Neuronal stem cell (in vitro differentiated cells): ENCODE measurements at regions not wholly inside any gene's neighbourhood (a gene's known extent, or its start where the extent isn't known, plus 50 kb on each side); places are given as distances from the start of the nearest gene placed in this dataset.

Source experiments
- DNase-seq: peaks from one replicate; pipeline ENCODE4 v3.0.0-alpha.2; 2013; ENCODE audit warnings: low spot score
- H2AFZ ChIP-seq: one replicate; pipeline ENCODE4 v1.6.1; 2013; ENCODE audit warnings: mild to moderate bottlenecking, low read length, inconsistent platforms
- H2AK5ac ChIP-seq: 2 replicates; pipeline ENCODE4 v1.6.1; 2013; ENCODE audit warnings: low read depth, mild to moderate bottlenecking, inconsistent platforms, low read length, moderate library complexity, mixed read lengths
- H2BK120ac ChIP-seq: 2 replicates; pipeline ENCODE4 v1.6.1; 2013; ENCODE audit warnings: low read depth, mild to moderate bottlenecking, inconsistent platforms, low read length, moderate library complexity, mixed read lengths
- H2BK12ac ChIP-seq: one replicate; pipeline ENCODE4 v1.6.1; 2013; ENCODE audit warnings: low read length, inconsistent platforms
- H2BK15ac ChIP-seq: 2 replicates; pipeline ENCODE4 v1.6.1; 2013; ENCODE audit warnings: mild to moderate bottlenecking, low read length, inconsistent platforms, mixed read lengths
- H2BK5ac ChIP-seq: one replicate; pipeline ENCODE4 v1.6.1; 2013; ENCODE audit warnings: inconsistent platforms, mild to moderate bottlenecking, low read length, moderate library complexity
- H3K14ac ChIP-seq: one replicate; pipeline ENCODE4 v1.6.1; 2013; ENCODE audit warnings: low read length, inconsistent platforms
- H3K18ac ChIP-seq: 2 replicates; pipeline ENCODE4 v1.6.1; 2013; ENCODE audit warnings: low read length, inconsistent platforms
- H3K23ac ChIP-seq: 2 replicates; pipeline ENCODE4 v1.6.1; 2013; ENCODE audit warnings: low read depth, mild to moderate bottlenecking, mixed read lengths, low read length, inconsistent platforms; ENCODE audit not compliant: poor library complexity
- H3K27ac ChIP-seq: replicated peaks from 3 replicates; pipeline ENCODE4 v1.5.1; 2013; ENCODE audit warnings: low read length, inconsistent platforms
- H3K27me3 ChIP-seq, 3 experiments: 2 replicates each; pipeline ENCODE4 v1.6.1; 2013; ENCODE audit warnings: low read length in 3 of 3, mild to moderate bottlenecking in 2 of 3, inconsistent platforms in 1 of 3, low read depth in 1 of 3, mixed read lengths in 1 of 3, moderate library complexity in 1 of 3; ENCODE audit not compliant: control insufficient read depth in 3 of 3, insufficient read depth in 3 of 3
- H3K36me3 ChIP-seq, 2 donors: replicated peaks in 1 of 2; 2 replicates each; pipeline ENCODE4 v1.6.1; 2013; ENCODE audit warnings: low read length in 2 of 2; ENCODE audit not compliant: control insufficient read depth in 2 of 2, insufficient read depth in 2 of 2
- H3K4ac ChIP-seq: 2 replicates; pipeline ENCODE4 v1.6.1; 2013; ENCODE audit warnings: inconsistent platforms, mild to moderate bottlenecking, low read length, moderate library complexity
- H3K4me1 ChIP-seq, 2 donors: 1 replicate in 1 of 2; 2 replicates in 1 of 2; pipeline ENCODE4 v1.6.1; 2013; ENCODE audit warnings: low read length in 2 of 2, low read depth in 1 of 2; ENCODE audit not compliant: control insufficient read depth in 2 of 2, insufficient read depth in 1 of 2
- H3K4me2 ChIP-seq: one replicate; pipeline ENCODE4 v1.6.1; 2013; ENCODE audit warnings: mild to moderate bottlenecking, low read length, inconsistent platforms; ENCODE audit not compliant: insufficient read depth, poor library complexity, severe bottlenecking
- H3K4me3 ChIP-seq, 2 donors: 2 replicates each; pipeline ENCODE4 v1.5.1; 2013; ENCODE audit warnings: low read length in 2 of 2, mild to moderate bottlenecking in 2 of 2, inconsistent platforms in 1 of 2, moderate library complexity in 1 of 2
- H3K79me1 ChIP-seq: one replicate; pipeline ENCODE4 v1.6.1; 2013; ENCODE audit warnings: low read depth, mild to moderate bottlenecking, inconsistent platforms, low read length, moderate library complexity
- H3K9ac ChIP-seq: one replicate; pipeline ENCODE4 v1.6.1; 2013; ENCODE audit warnings: mild to moderate bottlenecking, low read depth, low read length, inconsistent platforms; ENCODE audit not compliant: poor library complexity
- H3K9me3 ChIP-seq, 2 donors: replicated peaks in 1 of 2; 2 replicates each; pipeline versions ENCODE3 to v1.6.1; 2013; ENCODE audit warnings: low read length in 2 of 2, mild to moderate bottlenecking in 2 of 2, inconsistent platforms in 1 of 2, low read depth in 1 of 2, mixed read lengths in 1 of 2, moderate library complexity in 1 of 2; ENCODE audit not compliant: control insufficient read depth in 2 of 2, insufficient read depth in 1 of 2
- H4K8ac ChIP-seq: one replicate; pipeline ENCODE4 v1.6.1; 2013; ENCODE audit warnings: low read depth, mild to moderate bottlenecking, inconsistent platforms, low read length, moderate library complexity
- H4K91ac ChIP-seq: one replicate; pipeline ENCODE4 v1.6.1; 2013; ENCODE audit warnings: low read length, low read depth, mild to moderate bottlenecking, inconsistent platforms; ENCODE audit not compliant: poor library complexity
- WGBS, 2 donors: extraction: QIAGEN DNeasy Blood & Tissue Kit; methylation state at CpG; one replicate each; pipeline ENCODE4 v1.1.7; 2013; ENCODE audit warnings: missing lambda C conversion rate in 2 of 2, mixed read lengths in 1 of 2; ENCODE audit not compliant: insufficient read length in 2 of 2, insufficient replicate concordance in 1 of 2; ENCODE audit errors: extremely low coverage in 2 of 2; 5-methylcytosine and 5-hydroxymethylcytosine counted together

DNA sequence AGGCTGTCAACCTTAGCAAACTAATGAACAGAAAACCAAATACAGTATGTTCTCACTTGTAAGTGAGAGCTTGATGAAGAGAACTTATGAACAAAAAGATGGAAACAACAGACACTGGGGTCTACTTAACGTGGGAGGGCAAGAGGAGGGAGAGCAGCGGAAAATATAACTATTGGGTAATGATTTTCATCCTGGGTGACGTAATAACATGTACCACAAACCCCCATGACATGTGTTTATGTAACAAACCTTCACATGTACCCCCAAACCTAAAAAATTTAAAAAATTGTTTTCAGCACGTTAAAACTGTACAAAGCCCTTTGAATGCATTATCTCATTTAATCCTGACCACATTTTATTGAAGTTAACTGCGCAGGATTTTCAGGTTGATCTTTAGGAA lies 64.9 kb upstream of the RBMS1 start:
- Histone ChIP-seq H3K4me2 (no peak overlapping the region), H2BK15ac (no peak overlapping the region), H3K9ac (no peak overlapping the region), H2BK12ac (no peak overlapping the region), H3K23ac (no peak overlapping the region), H3K4me3 (no peak overlapping the region), H3K27ac (no peak overlapping the region), H3K27me3 (no peaks in the 10 kb centered on the region), H4K91ac (no peak overlapping the region), H2BK120ac (no peak overlapping the region), H4K8ac (no peak overlapping the region), H2AK5ac (no peak overlapping the region), H3K79me1 (no peaks in the 10 kb centered on the region), H3K9me3 (peaks cover 0 to 4% of the 10 kb centered on the region in 2 donors), H2BK5ac (no peak overlapping the region), H3K14ac (no peak overlapping the region), H3K4ac (no peak overlapping the region), H3K4me1 (no peaks in the 10 kb centered on the region), H3K36me3 (no peaks in the 10 kb centered on the region), H2AFZ (no peak overlapping the region), H3K18ac (no peak overlapping the region)
- no CpG with 5 or more reads among the region's 5 CpGs for WGBS, 2 donors
- DNase-seq, result no peak

DNA sequence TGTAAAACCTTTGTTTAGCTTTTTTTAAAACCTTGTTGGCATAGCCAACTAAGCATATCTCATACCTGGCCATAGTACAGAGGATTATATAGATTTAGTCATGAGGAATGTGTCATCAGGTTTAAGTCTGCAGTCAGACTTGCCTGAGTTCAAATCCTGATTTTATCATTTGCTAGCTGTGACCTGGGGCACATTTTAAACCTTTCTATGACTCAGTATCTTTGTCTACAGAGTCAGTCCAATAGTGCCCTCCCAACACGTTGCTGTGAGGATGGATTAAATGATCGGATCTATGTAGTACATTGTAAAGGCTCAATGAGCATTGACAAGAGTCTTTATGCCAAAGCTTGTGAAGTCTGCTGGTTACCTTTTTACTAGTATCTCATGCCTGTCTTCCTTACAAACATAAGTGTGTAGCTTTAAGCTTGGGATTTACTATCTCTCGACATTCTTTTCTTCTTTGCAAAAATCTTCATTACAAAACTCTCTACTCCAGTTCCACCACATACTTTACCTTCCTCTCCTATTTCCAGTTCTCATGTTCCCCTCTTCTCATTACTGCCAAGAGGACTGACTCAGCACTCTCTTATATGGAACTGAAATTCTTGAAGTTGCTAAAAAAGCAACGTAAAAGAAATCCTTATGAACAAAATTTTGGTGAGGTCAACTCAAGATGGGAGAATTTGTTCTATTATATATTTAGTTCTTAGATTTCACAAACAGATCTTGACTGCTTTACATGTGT lies 68.1 kb upstream of the RBMS1 start:
- H2BK120ac ChIP-seq, result no peak overlapping the region
- H4K91ac ChIP-seq, result no peak overlapping the region
- H3K9ac ChIP-seq, result no peak overlapping the region
- no peak overlapping the region for H2BK15ac ChIP-seq
- H2BK12ac ChIP-seq, result no peak overlapping the region
- no peak overlapping the region for H3K14ac ChIP-seq
- no peak overlapping the region for H3K18ac ChIP-seq
- H3K9me3 ChIP-seq, result peaks cover 0 to 4% of the 10 kb centered on the region in 2 donors
- H3K27ac ChIP-seq, result no peak overlapping the region
- H3K23ac ChIP-seq, result no peak overlapping the region
- H4K8ac ChIP-seq, result no peak overlapping the region
- peaks cover 0 to 2% of the 10 kb centered on the region in 2 donors for H3K4me1 ChIP-seq
- no peaks in the 10 kb centered on the region for H3K36me3 ChIP-seq
- H2BK5ac ChIP-seq, result no peak overlapping the region
- no peak overlapping the region for H3K4me3 ChIP-seq
- no peaks in the 10 kb centered on the region for H3K79me1 ChIP-seq
- no peak overlapping the region for H3K4me2 ChIP-seq
- no CpG with 5 or more reads among the region's 4 CpGs for WGBS, 2 donors
- H3K4ac ChIP-seq, result no peak overlapping the region
- no peak overlapping the region for H2AFZ ChIP-seq
- H3K27me3 ChIP-seq, result no peaks in the 10 kb centered on the region
- no peak overlapping the region for H2AK5ac ChIP-seq
- DNase-seq, result no peak

DNA sequence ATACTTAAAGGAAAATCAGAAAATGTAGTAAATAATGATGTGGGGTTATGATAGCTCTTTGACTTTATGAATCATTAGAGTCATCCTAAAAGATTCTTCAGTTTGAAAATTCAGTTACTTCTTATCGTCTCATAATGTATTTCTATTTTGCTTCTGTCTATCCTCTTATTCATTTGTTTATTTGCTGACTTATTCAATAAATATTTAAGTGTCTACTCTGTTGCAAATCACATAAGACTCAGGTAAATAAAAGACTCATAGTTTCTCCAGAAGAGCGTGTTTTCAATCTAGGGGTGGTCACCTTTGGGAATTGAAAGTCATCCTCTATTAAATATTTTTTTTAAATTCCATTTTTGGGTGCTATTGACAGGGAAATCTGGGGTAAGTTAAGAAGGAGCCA lies 69.1 kb upstream of the RBMS1 start:
- Histone ChIP-seq H3K23ac (no peak overlapping the region), H3K9me3 (peaks cover 0 to 4% of the 10 kb centered on the region in 2 donors), H3K4me1 (peaks cover 0 to 2% of the 10 kb centered on the region in 2 donors), H3K18ac (no peak overlapping the region), H4K91ac (no peak overlapping the region), H3K4me2 (no peak overlapping the region), H3K36me3 (no peaks in the 10 kb centered on the region), H3K9ac (no peak overlapping the region), H2BK5ac (no peak overlapping the region), H2BK120ac (no peak overlapping the region), H3K14ac (no peak overlapping the region), H4K8ac (no peak overlapping the region), H2BK12ac (no peak overlapping the region), H2BK15ac (no peak overlapping the region), H2AFZ (no peak overlapping the region), H3K27ac (no peak overlapping the region), H3K27me3 (no peaks in the 10 kb centered on the region), H3K79me1 (no peaks in the 10 kb centered on the region), H3K4me3 (no peak overlapping the region), H3K4ac (no peak overlapping the region), H2AK5ac (no peak overlapping the region)
- DNase-seq, result no peak
- no CpG with 5 or more reads among the region's 2 CpGs for WGBS, 2 donors

- H2AK5ac ChIP-seq, result no peak overlapping the region
- no peak overlapping the region for H4K8ac ChIP-seq
- H3K4me2 ChIP-seq, result no peak overlapping the region
- H3K9me3 ChIP-seq, result no peaks in the 10 kb centered on the region
- no peak overlapping the region for H3K23ac ChIP-seq
- H3K4ac ChIP-seq, result no peak overlapping the region
- H3K36me3 ChIP-seq, result no peaks in the 10 kb centered on the region
- H2BK120ac ChIP-seq, result no peak overlapping the region
- H3K27ac ChIP-seq, result no peak overlapping the region
- no peak overlapping the region for H2BK5ac ChIP-seq
- no peak overlapping the region for H3K14ac ChIP-seq
- H3K9ac ChIP-seq, result no peak overlapping the region
- H3K4me1 ChIP-seq, result peaks cover 0 to 2% of the 10 kb centered on the region in 2 donors
- no peak overlapping the region for H3K4me3 ChIP-seq
- H2BK15ac ChIP-seq, result no peak overlapping the region
- no peak overlapping the region for H2BK12ac ChIP-seq
- no peaks in the 10 kb centered on the region for H3K27me3 ChIP-seq
- H3K79me1 ChIP-seq, result no peaks in the 10 kb centered on the region
- H3K18ac ChIP-seq, result no peak overlapping the region
- no peak overlapping the region for H2AFZ ChIP-seq
- no peak for DNase-seq
- H4K91ac ChIP-seq, result no peak overlapping the region
Observed at GRCh38 chr2:160564591-160564990, 71.0 kb upstream of the RBMS1 start.
